ENCODE measurements at regions not wholly inside any gene's neighbourhood (a gene's known extent, or its start where the extent isn't known, plus 50 kb on each side); places are given as distances from the start of the nearest gene placed in this dataset.

DNA sequence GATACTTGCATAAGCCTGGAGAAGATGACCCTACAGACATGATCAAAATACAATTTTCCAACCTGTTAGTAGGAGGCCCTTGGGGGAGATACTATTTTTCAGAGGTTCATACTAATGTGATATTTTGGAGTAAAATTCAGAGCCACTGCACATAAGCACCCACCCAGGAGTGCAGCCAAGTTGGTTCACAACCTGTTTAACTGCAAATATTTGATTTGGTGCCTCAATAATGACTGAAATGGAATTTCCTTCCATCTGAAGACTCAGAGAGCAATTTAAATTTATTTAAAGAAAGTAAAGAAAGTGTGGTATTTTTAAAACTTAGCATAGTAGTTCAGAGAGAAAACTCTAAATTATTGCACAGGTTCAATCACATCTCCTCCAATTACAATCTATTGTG, 77.5 kb upstream of the FBN2 start:
- Mint-ChIP-seq H3K27me3 (ENCODE audit: unreplicated experiment) (no peaks in the 10 kb centered on the region), H3K27ac (ENCODE audit: unreplicated experiment) (no peak overlapping the region), H3K4me1 (ENCODE audit: unreplicated experiment) (peaks cover 19% of the 10 kb centered on the region), H3K4me3 (ENCODE audit: unreplicated experiment) (no peak overlapping the region), H3K9me3 (ENCODE audit: unreplicated experiment) (no peaks in the 10 kb centered on the region), H3K36me3 (ENCODE audit: unreplicated experiment) (no peaks in the 10 kb centered on the region)
- TF ChIP-seq, protein P1, sequence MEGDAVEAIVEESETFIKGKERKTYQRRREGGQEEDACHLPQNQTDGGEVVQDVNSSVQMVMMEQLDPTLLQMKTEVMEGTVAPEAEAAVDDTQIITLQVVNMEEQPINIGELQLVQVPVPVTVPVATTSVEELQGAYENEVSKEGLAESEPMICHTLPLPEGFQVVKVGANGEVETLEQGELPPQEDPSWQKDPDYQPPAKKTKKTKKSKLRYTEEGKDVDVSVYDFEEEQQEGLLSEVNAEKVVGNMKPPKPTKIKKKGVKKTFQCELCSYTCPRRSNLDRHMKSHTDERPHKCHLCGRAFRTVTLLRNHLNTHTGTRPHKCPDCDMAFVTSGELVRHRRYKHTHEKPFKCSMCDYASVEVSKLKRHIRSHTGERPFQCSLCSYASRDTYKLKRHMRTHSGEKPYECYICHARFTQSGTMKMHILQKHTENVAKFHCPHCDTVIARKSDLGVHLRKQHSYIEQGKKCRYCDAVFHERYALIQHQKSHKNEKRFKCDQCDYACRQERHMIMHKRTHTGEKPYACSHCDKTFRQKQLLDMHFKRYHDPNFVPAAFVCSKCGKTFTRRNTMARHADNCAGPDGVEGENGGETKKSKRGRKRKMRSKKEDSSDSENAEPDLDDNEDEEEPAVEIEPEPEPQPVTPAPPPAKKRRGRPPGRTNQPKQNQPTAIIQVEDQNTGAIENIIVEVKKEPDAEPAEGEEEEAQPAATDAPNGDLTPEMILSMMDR (IDR thresholded peaks at IDR 0.05), result no peak
- DNase-seq (ENCODE audit: extremely low spot score, unreplicated experiment), result no peak

DNA sequence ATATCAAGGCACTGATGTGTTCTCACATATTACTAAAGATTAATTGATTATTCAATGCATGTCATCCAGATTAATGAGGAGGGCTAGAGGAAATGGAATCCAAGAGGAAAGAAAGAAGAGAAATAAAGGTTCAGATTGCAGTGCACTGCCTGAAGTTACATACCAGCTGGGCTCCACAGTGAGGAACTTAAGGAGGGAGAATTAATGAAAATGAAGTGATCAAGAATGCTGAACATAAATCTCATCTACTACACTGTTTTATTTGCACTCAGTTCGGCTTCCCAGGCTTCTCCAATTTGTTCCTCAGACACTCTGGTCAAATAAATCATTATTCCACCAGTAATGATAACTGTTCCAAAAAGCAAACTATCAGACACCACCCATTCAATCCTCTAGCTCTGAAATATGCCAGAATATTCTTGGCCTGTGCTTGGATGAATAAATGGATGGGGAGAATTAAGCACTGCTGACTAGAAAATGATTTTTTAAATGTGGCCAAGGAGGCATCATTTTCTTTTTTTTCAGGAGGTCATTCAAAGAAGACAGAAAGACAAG, 88.6 kb upstream of the FBN2 start:
- H3K4me1 Mint-ChIP-seq (ENCODE audit: unreplicated experiment), result peaks cover 11% of the 10 kb centered on the region
- H3K27ac Mint-ChIP-seq (ENCODE audit: unreplicated experiment), result no peak overlapping the region
- H3K27me3 Mint-ChIP-seq (ENCODE audit: unreplicated experiment), result no peaks in the 10 kb centered on the region
- H3K36me3 Mint-ChIP-seq (ENCODE audit: unreplicated experiment), result no peaks in the 10 kb centered on the region
- TF ChIP-seq, protein P1 (IDR thresholded peaks at IDR 0.05), result no peak
- H3K4me3 Mint-ChIP-seq (ENCODE audit: unreplicated experiment), result no peak overlapping the region
- no peak for DNase-seq (ENCODE audit: extremely low spot score, unreplicated experiment)
- H3K9me3 Mint-ChIP-seq (ENCODE audit: unreplicated experiment), result no peaks in the 10 kb centered on the region

DNA sequence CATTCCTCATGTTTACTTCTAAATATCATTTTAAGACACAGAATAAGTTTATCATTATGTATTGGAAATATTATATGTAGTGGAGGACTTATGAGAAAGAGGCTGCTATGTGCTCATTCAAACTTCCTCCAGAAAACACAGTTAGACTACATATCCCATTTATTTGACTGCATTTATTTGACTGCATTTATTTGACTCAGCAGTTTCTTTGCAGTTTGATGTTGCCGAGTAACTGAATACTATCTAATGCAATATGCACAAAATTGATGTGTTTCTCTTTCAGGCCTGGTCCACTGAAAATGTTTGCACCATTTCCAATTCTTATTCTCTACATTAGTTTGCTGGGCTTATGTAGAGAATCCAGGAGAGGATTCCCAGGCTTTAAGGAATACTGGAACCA, 89.9 kb upstream of the FBN2 start:
- H3K36me3 Mint-ChIP-seq (ENCODE audit: unreplicated experiment), result no peaks in the 10 kb centered on the region
- peaks cover 15% of the 10 kb centered on the region for H3K4me1 Mint-ChIP-seq (ENCODE audit: unreplicated experiment)
- H3K4me3 Mint-ChIP-seq (ENCODE audit: unreplicated experiment), result no peak overlapping the region
- no peak overlapping the region for H3K27ac Mint-ChIP-seq (ENCODE audit: unreplicated experiment)
- no peak for DNase-seq (ENCODE audit: extremely low spot score, unreplicated experiment)
- TF ChIP-seq, protein P1 (IDR thresholded peaks at IDR 0.05), result no peak
- H3K9me3 Mint-ChIP-seq (ENCODE audit: unreplicated experiment), result peaks cover 8% of the 10 kb centered on the region
- H3K27me3 Mint-ChIP-seq (ENCODE audit: unreplicated experiment), result no peaks in the 10 kb centered on the region

DNA sequence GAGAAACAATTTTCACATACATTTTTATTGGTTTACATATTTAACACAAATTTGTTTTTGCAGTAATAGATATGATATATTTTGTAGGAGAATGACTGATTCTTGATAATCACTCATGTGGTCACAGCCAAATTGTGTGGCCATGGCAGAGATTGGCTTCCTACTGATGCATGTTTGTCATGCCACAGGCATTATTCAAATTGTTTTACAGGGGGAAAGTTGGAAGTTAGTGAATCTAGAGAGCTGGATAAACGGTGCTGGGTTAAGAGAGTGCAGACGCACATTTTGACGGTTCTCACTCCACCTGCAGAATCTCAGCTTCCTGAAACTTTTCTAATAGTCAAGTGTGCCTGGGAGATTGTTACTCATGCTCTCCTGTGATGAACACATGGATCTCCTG, 91.1 kb upstream of the FBN2 start:
- DNase-seq (ENCODE audit: extremely low spot score, unreplicated experiment), result no peak
- peaks cover 15% of the 10 kb centered on the region for H3K4me1 Mint-ChIP-seq (ENCODE audit: unreplicated experiment)
- H3K27ac Mint-ChIP-seq (ENCODE audit: unreplicated experiment), result no peak overlapping the region
- H3K9me3 Mint-ChIP-seq (ENCODE audit: unreplicated experiment), result peaks cover 8% of the 10 kb centered on the region
- TF ChIP-seq, protein P1 (IDR thresholded peaks at IDR 0.05), result no peak
- H3K36me3 Mint-ChIP-seq (ENCODE audit: unreplicated experiment), result no peaks in the 10 kb centered on the region
- no peak overlapping the region for H3K4me3 Mint-ChIP-seq (ENCODE audit: unreplicated experiment)
- no peaks in the 10 kb centered on the region for H3K27me3 Mint-ChIP-seq (ENCODE audit: unreplicated experiment)

DNA sequence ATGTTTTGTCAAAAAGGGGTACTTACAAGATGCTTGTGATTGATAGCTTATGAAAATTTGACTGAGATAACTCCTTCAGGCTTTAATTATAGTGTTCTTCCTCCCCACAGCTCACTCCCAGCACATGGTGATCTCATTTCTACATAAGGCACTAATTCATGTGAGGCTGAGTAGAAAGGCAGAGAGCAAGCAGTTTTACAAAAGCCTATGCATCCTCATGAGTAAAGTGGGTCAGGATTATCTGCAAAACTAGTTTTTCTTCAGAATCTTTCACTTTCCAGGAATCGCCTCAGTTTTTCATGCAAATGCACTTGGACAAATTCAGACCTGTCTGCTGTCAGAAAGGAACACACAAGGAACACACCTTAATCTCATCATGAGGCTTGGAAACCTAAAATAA, 92.1 kb upstream of the FBN2 start:
- peaks cover 8% of the 10 kb centered on the region for H3K9me3 Mint-ChIP-seq (ENCODE audit: unreplicated experiment)
- no peak overlapping the region for H3K4me3 Mint-ChIP-seq (ENCODE audit: unreplicated experiment)
- DNase-seq (ENCODE audit: extremely low spot score, unreplicated experiment), result no peak
- H3K36me3 Mint-ChIP-seq (ENCODE audit: unreplicated experiment), result no peaks in the 10 kb centered on the region
- H3K27me3 Mint-ChIP-seq (ENCODE audit: unreplicated experiment), result no peaks in the 10 kb centered on the region
- TF ChIP-seq, protein P1 (IDR thresholded peaks at IDR 0.05), result no peak
- H3K27ac Mint-ChIP-seq (ENCODE audit: unreplicated experiment), result no peak overlapping the region
- peaks cover 15% of the 10 kb centered on the region for H3K4me1 Mint-ChIP-seq (ENCODE audit: unreplicated experiment)
